ENCODE measurements at regions not wholly inside any gene's neighbourhood (a gene's known extent, or its start where the extent isn't known, plus 50 kb on each side); places are given as distances from the start of the nearest gene placed in this dataset.

DNA sequence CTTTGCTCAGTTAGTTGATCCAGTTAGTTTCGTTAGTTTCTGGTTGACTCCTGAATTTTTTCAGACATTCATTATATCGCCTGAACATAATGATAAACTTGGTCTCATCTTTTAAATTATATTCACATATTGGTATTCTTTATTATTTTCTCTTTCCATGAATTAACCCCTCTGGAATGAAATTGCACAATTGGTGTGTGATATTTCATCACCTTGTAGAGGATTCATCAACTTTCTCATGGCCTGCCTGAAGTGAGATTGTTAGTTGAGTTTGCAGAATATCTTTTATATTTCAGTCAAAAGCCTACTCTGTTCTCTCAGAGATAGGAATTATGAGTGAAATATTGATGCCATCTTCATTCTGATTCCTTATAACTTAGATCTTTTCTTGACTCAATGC, 1160.6 kb upstream of the AGA start:
- no peak for DNase-seq
- TF ChIP-seq, protein P1, sequence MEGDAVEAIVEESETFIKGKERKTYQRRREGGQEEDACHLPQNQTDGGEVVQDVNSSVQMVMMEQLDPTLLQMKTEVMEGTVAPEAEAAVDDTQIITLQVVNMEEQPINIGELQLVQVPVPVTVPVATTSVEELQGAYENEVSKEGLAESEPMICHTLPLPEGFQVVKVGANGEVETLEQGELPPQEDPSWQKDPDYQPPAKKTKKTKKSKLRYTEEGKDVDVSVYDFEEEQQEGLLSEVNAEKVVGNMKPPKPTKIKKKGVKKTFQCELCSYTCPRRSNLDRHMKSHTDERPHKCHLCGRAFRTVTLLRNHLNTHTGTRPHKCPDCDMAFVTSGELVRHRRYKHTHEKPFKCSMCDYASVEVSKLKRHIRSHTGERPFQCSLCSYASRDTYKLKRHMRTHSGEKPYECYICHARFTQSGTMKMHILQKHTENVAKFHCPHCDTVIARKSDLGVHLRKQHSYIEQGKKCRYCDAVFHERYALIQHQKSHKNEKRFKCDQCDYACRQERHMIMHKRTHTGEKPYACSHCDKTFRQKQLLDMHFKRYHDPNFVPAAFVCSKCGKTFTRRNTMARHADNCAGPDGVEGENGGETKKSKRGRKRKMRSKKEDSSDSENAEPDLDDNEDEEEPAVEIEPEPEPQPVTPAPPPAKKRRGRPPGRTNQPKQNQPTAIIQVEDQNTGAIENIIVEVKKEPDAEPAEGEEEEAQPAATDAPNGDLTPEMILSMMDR (IDR thresholded peaks at IDR 0.05; ENCODE audit: low read depth, low read length): no peak
- H3K27me3 ChIP-seq: no peaks in the 10 kb centered on the region
- peaks cover 3% of the 10 kb centered on the region; the same call in 1 of the 2 replicates for H3K9me3 ChIP-seq
- H3K36me3 ChIP-seq: no peaks in the 10 kb centered on the region
- no peaks in the 10 kb centered on the region for H3K4me1 ChIP-seq
- no peak overlapping the region for H3K4me3 ChIP-seq (ENCODE audit: low read depth, low read length)

DNA sequence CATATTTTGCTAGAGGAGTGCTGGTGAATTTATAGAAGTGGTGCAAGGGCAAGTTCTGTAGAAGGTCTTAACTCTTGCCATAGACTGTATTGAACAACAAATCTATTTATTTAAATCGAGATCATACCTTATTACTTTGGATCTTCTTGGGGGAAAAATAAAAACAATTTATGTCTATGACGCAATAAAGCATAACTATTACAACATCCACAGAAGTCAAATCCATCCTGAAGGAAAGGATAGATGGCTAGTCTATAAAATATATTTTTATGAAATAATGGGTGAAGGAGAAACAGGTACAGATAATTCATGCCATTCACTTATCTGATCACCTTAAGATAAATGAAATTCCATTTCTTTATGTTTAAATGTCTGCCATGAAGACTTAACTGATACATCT, 1168.8 kb upstream of the AGA start:
- H3K4me1 ChIP-seq: no peaks in the 10 kb centered on the region
- no peaks in the 10 kb centered on the region for H3K27me3 ChIP-seq
- DNase-seq: no peak
- H3K9me3 ChIP-seq: no peaks in the 10 kb centered on the region
- H3K36me3 ChIP-seq: no peaks in the 10 kb centered on the region
- no peak overlapping the region for H3K4me3 ChIP-seq (ENCODE audit: low read depth, low read length)
- TF ChIP-seq, protein P1 (IDR thresholded peaks at IDR 0.05; ENCODE audit: low read depth, low read length): no peak

DNA sequence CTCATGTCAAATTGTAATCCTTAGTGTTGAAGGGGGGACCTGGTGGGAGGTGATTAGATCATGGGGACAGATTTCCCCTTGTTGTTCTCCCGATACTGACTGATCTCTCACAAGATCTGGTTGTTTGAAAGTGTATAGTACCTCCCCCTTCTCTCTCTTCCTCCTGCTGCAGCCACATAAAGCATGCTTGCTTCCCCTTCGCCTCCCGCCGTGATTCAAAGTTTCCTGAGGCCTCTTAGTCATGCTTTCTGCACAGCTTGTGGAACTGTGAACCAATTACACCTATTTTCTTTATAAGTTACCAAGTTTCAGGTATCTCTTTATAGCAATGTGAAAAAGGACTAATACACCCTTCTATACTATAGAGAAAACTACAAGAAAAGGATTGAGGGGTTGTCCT, 1170.5 kb upstream of the AGA start:
- TF ChIP-seq, protein P1 (IDR thresholded peaks at IDR 0.05; ENCODE audit: low read depth, low read length): no peak
- DNase-seq: no peak
- Histone ChIP-seq H3K4me3 (ENCODE audit: low read depth, low read length) (no peak overlapping the region), H3K36me3 (no peaks in the 10 kb centered on the region), H3K4me1 (peaks cover 4% of the 10 kb centered on the region), H3K27me3 (no peaks in the 10 kb centered on the region), H3K9me3 (no peaks in the 10 kb centered on the region)

DNA sequence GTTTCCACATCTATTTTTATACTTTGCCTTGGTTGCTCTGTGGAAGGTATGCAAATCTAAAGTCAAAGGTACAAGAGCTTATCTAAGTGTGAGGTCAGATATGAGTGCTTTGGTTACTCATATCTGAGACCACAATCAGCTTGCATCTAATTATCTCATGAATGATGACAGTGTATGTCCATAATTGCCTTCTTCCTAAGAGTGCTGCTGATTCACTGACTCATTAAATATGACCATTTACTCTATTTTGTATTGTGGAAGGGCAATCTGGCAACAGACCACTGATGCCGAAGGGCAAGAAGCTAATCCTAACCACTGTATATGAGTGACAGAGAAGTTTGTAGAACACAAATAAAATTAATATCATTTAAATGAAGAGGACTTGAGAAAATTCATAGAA, 1190.2 kb upstream of the AGA start:
- DNase-seq: peak; percentile 72
- H3K36me3 ChIP-seq: no peaks in the 10 kb centered on the region
- H3K27me3 ChIP-seq: no peaks in the 10 kb centered on the region
- H3K4me1 ChIP-seq: peaks cover 12% of the 10 kb centered on the region
- H3K4me3 ChIP-seq (ENCODE audit: low read depth, low read length): no peak overlapping the region
- TF ChIP-seq, protein P1 (IDR thresholded peaks at IDR 0.05; ENCODE audit: low read depth, low read length): no peak
- H3K9me3 ChIP-seq: no peaks in the 10 kb centered on the region

DNA sequence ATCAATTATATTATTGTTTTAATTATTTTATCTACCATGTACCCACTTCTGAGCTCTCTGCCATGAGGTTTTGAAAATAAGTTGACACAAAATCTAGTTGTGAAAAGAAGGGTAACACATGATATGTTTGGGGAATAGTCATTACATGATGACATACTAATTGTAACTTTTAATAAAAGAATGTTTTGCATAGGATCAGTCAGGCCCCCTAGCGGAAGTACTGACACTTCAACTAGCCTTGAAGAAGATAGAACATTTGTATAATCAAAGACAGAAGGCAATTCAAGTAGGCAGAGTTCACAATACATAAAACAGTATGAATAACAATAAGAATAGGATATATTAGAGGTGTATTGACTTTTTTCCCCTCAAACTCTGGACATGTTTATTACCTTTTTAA, 1191.0 kb upstream of the AGA start:
- Histone ChIP-seq H3K27me3 (no peaks in the 10 kb centered on the region), H3K4me1 (peaks cover 12% of the 10 kb centered on the region), H3K4me3 (ENCODE audit: low read depth, low read length) (no peak overlapping the region), H3K9me3 (no peaks in the 10 kb centered on the region), H3K36me3 (no peaks in the 10 kb centered on the region)
- TF ChIP-seq, protein P1 (IDR thresholded peaks at IDR 0.05; ENCODE audit: low read depth, low read length): peak; percentile 14; the same call in 1 of the 2 replicates
- DNase-seq: no peak

DNA sequence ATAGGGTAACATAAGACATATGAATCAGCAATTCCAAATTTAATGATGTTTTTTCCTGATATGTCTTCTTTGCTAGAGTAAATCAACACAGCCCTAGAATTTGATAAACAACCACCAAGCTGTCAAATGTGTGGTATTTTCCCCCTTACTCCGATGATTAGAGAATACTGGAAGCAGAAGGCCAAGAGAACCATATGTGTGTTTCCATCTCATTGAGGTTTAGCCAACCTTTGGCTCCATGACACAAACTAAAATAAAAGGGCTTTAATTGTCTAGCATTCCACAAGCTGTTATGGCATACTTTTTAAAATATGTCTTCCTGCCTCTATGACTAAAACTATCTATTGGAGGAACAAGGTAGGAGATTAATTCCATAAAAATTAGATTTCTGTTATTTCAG, 1222.4 kb upstream of the AGA start:
- Histone ChIP-seq H3K4me3 (ENCODE audit: low read depth, low read length) (no peak overlapping the region), H3K27me3 (no peaks in the 10 kb centered on the region)
- TF ChIP-seq, protein P1 (IDR thresholded peaks at IDR 0.05; ENCODE audit: low read depth, low read length): no peak

More for the DNA sequence above, 1222.4 kb upstream of the AGA start:
- no peaks in the 10 kb centered on the region for H3K36me3 ChIP-seq
- DNase-seq: no peak
- no peaks in the 10 kb centered on the region for H3K9me3 ChIP-seq
- H3K4me1 ChIP-seq: no peaks in the 10 kb centered on the region
